NOMO-1 (cell line): ENCODE measurements at regions not wholly inside any gene's neighbourhood (a gene's known extent, or its start where the extent isn't known, plus 50 kb on each side); places are given as distances from the start of the nearest gene placed in this dataset.

Experiments
- DNase-seq, 2 experiments: peaks; one replicate each; lab custom pipeline; 2025; ENCODE audit not compliant: unreplicated experiment in 2 of 2; lab: John Stamatoyannopoulos, UW

DNA sequence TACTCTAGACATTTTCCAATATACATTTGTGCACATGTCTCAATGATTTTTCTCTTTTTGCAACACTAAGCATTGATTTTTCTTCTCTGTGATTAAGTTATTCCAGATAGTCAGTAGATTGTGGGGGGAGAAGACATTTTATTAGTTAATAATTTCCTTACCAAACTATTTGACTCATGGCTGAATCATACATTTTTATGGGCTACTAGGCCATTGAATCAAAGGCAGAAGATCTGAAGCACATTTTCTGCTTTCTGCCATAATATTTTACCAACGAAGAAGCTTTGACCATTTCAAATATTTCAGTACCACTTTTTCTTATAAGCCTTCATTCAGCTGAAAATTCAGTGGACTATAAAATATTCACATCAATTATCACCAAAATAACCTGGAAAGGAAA is 175.6 kb downstream of the IRX2 start:
- no peak for DNase-seq

DNA sequence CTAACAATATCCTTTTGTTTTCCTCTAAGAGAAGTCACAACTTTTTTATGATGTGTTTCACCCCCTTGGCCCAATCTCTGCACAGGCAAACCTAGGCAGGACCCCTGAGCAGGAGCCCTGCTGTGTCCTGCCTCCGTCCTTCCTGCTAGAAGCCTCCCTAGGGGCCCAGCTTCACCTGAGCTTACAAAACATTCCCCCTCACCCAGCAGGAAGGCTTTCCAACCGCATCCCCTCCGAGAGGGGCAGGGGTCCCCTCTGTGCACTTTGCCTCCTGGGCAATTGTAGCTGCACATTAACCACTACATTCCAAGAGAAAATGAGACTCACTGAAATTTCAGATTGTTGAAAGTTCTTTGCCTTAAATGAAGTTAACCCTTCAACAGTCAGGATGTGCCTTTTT is 176.2 kb downstream of the IRX2 start:
- no peak for DNase-seq

DNA sequence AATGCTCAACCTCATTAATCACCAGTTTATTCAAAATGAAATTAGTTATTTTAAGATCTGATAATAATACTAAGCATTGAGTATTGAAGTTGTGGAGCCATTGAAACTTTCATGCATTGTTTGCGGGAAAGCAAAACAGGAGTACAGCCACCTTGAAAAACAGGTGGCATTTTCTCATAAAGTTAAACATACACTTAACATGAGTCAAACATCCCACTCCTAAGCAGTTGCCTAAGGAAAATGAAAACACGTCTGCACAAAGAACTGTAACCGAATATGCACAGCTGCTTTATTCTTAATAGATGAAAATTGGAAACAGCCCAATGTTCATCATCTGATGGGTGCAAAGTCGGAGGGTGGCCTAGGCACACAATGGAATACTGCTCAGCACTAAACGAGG is 177.3 kb downstream of the IRX2 start:
- no peak for DNase-seq

DNA sequence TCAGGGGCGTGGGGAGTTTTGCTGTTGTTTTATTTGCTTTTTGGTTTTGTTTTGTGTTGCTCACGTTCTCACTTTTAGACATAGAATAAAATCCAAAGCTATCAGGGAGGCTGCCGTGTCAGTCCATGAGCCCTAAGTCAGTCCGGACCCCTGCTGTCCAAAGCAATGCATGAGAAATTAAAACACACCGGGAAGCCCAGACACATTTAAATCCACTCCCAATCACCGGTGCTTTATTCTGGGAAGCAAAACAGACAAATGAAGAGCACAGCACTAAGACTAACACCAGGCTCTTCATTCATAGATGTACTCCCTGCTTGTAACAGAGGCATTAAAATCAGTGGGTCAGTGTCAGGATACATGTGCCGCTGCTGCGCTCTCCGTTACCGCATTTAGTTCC is 180.9 kb downstream of the IRX2 start:
- DNase-seq: no peak

DNA sequence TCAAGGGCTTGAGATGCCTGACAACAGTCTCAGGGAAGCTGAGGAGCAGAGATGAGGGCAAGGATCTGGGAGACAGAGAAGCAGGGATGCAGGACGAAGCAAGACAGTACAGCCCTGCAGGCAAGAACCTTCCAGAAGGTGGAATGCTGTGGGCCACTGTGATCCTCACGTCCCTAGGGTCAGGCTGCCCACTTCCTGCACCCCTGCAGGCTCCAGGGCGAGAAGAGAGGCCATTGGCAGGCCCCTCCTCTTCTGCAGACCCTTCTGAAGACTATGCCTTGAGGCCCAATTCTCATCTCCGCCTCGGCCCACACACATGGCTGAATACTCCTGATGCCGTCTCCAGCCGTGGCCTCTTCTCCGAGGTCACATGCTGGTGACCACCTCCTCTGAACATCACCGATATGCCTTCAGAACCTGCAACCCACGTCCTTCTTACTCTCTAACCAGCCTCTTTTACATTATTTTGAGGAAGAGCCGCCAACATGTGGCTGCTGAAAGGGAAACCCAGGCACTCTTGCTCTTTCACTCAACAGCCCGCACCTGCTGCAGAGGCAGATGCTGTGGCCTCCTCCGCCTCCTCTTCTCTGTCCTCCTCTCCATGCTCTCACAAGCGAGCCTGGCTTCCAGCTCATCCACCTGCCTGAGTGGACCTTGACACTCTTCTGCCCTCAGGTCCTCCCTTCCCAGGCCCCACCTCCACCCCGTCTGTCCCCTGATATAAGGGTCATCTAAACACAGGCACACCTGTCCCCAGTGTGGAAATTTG is 181.5 kb downstream of the IRX2 start:
- no peak for DNase-seq

GRCh38 chr5:2569176-2569575 is 182.3 kb downstream of the IRX2 start:
- no peak for DNase-seq

DNA sequence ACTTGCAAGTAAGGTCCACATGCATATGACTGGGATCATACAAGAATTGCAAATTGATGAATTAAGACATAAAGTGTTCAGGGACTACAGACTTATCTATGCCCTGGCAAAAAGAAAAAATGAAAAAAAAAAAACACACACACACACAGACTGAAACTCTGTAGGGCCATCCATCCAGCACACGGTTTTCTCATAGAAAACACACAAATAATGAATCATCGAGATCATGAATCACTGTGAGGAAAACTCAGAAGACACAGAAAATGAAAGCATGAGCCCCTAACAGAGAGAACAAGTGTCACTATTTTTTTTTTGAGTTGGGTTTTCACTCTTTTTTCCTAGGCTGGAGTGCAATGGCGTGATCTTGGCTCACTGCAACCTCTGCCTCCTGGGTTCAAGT is 185.2 kb downstream of the IRX2 start:
- no peak for DNase-seq

GRCh38 chr5:2565147-2565546 is 186.3 kb downstream of the IRX2 start:
- no peak for DNase-seq

DNA sequence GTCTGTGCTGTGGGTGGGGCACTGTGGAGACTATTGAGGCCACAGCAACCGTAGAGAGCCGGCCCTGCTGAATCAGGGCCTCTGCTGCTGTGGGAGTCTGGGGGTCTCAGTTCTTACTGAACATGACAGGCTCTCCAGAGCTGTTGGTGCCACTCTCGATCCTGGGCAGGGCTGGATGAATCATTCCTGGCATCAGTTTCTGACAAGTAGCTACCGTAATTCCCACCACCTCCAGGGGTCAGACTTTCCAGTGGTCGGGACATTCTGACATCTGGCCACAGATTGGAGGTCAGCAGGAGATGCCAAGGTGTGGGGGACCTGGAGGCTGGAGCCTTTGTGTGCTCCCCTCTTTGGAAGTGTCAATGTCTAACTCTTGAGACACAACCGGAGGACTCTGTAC is 188.4 kb downstream of the IRX2 start:
- no peak for DNase-seq

DNA sequence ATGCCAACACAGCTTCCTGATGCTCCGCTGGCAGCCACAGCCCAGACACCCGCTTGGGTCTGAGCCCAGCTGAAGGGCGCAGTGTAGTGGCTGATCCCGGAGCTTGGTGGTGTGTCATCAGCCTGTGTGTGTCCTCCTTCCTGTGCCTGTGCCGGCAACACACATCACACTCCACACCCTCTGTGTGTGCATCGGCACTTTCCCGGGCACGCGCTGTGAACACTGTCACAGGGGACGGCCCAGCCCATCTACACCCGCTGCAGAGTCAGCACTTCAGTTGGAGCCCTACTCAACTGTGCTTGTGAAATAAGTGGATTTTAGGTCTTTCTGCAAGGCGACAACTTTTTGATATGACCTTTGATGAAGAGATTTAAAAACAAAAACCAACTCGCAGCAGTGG is 189.4 kb downstream of the IRX2 start:
- no peak for DNase-seq

GRCh38 chr5:2560435-2560834 is 191.0 kb downstream of the IRX2 start:
- no peak for DNase-seq

- DNase-seq: no peak
These were observed 194.0 kb downstream of the IRX2 start for GRCh38 chr5:2557435-2557834.

DNA sequence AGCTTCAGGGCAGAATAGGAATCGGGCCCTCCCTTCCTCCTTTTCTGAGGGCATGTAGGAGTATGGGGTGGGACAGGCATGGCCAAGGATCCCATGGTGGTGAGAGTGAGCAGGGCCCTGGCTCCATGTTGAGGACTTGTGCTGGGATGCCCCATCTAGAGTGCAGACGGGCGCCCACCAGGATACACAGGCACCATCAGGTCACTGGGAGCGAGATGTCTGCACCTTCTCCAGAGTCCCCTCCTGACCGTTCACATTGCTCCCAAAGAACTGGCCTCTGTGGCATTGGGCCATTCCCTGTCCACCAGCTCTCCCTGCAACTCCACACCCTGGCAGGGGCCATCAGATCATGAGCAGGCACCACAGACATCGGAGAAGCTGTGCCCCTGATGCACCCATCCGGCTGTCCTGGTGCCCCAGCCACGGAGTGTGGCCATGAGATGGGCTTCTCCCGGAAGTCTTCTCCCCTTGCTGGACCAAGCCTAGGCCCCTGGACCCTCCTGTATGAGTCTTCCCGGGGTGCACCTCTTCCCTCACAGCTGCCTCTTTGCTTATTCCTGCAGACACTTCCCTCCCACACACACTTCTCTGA is 195.0 kb downstream of the IRX2 start:
- no peak for DNase-seq

GRCh38 chr5:2553611-2554010 is 197.9 kb downstream of the IRX2 start:
- DNase-seq: no peak

DNA sequence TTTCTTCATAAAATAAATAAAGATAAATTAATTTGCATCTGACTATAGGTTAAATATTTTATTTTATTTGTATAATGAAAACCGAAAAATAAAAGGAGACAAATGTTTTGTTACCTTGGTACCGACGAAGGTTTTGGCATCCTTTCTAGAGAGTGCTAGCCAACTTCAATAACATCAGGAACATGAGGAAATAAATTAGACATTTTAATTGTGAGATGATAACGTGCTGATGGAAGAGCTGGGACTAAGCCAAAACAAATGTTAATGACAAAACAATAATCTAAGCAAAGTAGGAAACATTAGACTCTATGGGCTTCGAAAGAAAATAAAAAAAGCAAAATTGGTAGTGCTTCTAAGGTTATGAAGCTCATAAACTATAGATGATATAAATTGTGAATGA is 201.0 kb downstream of the IRX2 start:
- DNase-seq: no peak

- no peak for DNase-seq
These were observed 201.6 kb downstream of the IRX2 start for GRCh38 chr5:2549900-2550299.

DNA sequence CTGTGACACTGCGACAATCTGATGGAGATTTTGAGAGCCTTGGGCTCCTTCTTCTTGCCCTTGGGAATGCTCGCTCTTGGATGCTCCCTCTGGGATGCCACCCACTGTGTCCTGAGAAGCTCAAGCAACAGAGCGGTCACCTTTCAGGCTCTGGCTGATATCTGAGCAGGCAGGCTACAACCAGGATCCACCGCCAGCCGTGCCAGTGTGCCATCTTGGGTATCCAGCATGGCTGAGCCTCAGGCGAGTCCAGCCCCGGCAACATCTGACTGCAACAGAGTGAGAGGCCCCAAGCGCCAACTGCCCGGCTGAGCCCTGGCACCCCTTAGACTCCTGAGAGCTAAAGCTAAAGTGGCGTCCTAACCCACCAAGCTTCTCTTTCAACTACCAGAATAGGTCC is 202.1 kb downstream of the IRX2 start:
- DNase-seq: no peak

DNA sequence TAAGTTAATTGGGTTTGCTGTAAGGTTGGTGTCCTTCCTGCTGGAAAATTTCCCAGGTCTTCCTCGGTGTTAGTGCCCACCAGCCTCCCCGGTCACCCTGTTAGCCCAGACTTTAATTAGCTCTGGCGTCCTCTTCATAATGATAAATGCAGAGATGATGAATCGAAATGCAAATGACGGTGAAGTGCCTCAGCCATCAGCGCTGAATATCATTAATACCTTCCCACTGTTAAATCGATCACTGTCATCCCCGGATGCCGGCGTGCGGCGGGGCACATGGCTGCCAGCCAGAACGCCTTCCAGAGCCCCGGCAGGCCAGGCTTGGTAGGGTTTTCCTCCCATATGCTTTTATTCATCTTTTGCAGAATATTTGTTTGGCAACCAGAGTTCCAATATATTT is 204.5 kb downstream of the IRX2 start:
- no peak for DNase-seq

- no peak for DNase-seq
These were observed 207.5 kb downstream of the IRX2 start for GRCh38 chr5:2544003-2544402.

DNA sequence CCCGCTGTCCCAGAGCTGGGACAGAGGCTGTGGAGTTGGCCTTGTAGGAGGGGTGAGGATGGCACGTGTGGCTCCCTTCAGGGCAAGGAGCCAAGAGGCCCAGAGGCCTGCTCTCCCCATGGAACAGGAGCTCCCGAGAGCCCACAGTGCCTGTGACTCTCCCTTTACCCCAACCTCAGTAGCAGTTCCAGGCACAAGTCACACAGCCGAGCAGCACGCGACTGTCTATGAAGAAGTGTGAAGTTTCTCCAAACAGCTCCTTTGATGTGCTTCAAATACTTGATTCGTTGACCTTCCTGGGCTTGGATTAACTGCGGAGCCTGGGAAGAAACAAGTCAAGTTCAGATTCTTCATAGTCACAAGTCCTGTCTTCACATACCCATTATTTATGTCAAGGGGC is 208.7 kb downstream of the IRX2 start:
- DNase-seq: no peak

DNA sequence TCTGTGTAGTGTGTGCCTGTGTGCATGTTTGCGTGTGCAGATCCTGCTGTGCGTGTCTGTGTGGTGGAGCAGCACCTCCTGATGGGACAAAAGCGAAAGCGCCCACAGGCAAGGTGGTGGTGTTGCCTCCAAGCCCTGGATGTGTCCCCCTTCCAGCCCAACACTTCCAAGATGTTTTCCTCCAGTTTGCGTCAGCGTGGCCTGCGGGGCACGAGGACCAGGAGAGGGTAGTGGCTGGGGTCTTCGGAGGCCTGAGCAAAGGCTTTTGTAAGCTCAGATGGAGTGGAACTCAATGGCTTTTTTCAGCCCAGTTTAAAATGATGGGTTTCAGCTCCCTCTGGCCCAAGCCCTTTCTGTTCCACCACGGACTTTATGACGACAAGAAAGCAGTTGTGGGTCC is 209.5 kb downstream of the IRX2 start:
- no peak for DNase-seq

DNA sequence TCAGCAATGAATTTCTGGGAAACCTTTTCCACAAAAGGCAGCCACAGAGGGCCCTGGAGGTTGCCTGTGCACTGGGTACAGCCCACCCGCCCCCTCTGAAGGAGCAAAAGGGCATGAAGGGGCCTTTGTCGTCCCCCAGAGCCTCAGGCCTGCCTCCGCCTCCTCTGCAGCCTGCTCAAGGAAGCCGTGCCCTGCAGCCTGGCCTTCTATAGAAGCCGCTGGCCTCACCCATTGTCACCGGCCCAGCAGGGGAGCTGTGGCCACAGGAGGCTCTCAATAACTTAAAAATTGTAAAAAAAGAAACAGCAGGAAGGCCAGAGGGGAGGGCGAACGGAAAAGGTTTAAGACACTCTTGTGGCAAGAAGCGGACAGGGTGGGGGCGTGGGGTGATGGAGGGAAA is 213.3 kb downstream of the IRX2 start:
- no peak for DNase-seq
